ENCODE measurements at regions not wholly inside any gene's neighbourhood (a gene's known extent, or its start where the extent isn't known, plus 50 kb on each side); places are given as distances from the start of the nearest gene placed in this dataset.

GRCh38 chr9:103377667-103378066, 382.5 kb downstream of the CYLC2 start:
- no peak overlapping the region for H3K4me3 ChIP-seq (ENCODE audit: low read depth in 2 of 2, low read length in 2 of 2)
- DNase-seq (ENCODE audit: low read depth, low spot score) = no peak
- in situ Hi-C loops (cut with HindIII; ENCODE audit: low pct_unique_long_range_greater_than_20kb, low sequenced_read_pairs) = no loop called here
- no peak overlapping the region for H3K27ac ChIP-seq (ENCODE audit: low read length)
- intact Hi-C loops (cut with micrococcal nuclease; ENCODE audit: unreplicated experiment) = no loop called here
- ChIA-PET POLR2A (no interaction called here), CTCF (no interaction called here)
- ATAC-seq = no peak
- no peaks in the 10 kb centered on the region for H3K4me1 ChIP-seq (ENCODE audit: control insufficient read depth, insufficient read depth, low read length)
- H3K27me3 ChIP-seq (ENCODE audit: control insufficient read depth, insufficient read depth, low read length) = no peaks in the 10 kb centered on the region
- BruUV-seq (replicated peaks) = no TSS peak
- TF ChIP-seq SIN3A (IDR thresholded peaks at IDR 0.05; ENCODE audit: borderline replicate concordance, insufficient read depth, low read depth, low read length) = no peak
- TF ChIP-seq TCF7L2 (IDR thresholded peaks at IDR 0.05; ENCODE audit: low read depth, low read length) = no peak
- TF ChIP-seq POLR2AphosphoS5 (IDR thresholded peaks at IDR 0.05; ENCODE audit: low read depth, low read length) = no peak
- TF ChIP-seq REST (IDR thresholded peaks at IDR 0.05; ENCODE audit: insufficient read depth in 1 of 2, low read depth in 2 of 2, low read length in 1 of 2) = no peak
- no peak for TF ChIP-seq CTCF (IDR thresholded peaks at IDR 0.05)
- no peaks in the 10 kb centered on the region for H3K9me3 ChIP-seq (ENCODE audit: control insufficient read depth, insufficient read depth, low read depth, low read length)
- no peaks in the 10 kb centered on the region for H3K36me3 ChIP-seq (ENCODE audit: control insufficient read depth, insufficient read depth, low read length)

DNA sequence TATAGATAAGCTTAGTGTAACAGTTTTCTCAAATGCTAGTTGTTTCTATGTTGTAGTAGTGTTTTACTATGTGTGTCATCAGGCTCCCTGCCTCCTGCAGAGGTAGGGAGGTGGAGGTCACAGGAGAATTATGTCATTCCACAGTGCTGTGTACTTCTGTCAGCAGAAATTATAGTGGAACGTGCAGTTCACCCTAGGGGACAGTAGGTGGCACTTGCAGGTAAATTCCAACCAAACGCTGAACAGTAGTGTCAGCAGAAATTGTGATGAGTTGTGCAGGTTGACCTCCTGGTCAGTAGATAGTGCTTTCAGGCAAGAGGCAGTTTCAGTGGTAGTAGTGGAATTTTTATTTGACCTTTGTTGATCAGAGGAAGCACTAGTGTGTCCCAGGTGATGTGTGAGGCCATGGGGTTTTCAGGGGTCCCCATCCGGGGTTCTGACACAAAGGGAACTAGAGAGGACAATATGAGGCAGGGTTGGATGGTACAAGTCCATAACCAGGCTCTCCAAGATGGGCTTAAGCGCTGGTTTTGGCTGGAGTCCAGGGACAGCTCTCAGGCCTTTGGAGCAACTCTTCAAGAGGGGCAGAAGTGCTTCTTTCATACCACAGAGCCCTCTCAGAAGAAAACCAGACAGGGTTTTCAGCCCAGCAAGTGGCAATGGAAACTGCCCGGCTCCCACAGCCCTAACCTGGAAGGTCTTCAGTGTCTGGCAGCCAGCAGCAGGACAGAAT, 402.9 kb downstream of the CYLC2 start:
- Histone ChIP-seq H3K27ac (ENCODE audit: low read length) (no peak overlapping the region), H3K4me1 (ENCODE audit: control insufficient read depth, insufficient read depth, low read length) (no peaks in the 10 kb centered on the region), H3K9me3 (ENCODE audit: control insufficient read depth, insufficient read depth, low read depth, low read length) (no peaks in the 10 kb centered on the region), H3K36me3 (ENCODE audit: control insufficient read depth, insufficient read depth, low read length) (no peaks in the 10 kb centered on the region), H3K27me3 (ENCODE audit: control insufficient read depth, insufficient read depth, low read length) (no peaks in the 10 kb centered on the region), H3K4me3 (ENCODE audit: low read depth in 2 of 2, low read length in 2 of 2) (no peak overlapping the region)
- POLR2A ChIA-PET = no interaction called here
- peak; percentile 10 for DNase-seq (ENCODE audit: low read depth, low spot score)
- BruUV-seq (replicated peaks) = no TSS peak
- no peak for TF ChIP-seq SIN3A (IDR thresholded peaks at IDR 0.05; ENCODE audit: borderline replicate concordance, insufficient read depth, low read depth, low read length)
- peak; percentile 56 for TF ChIP-seq CTCF (IDR thresholded peaks at IDR 0.05)
- ATAC-seq = no peak
- CTCF ChIA-PET = no interaction called here
- in situ Hi-C loops (cut with HindIII; ENCODE audit: low pct_unique_long_range_greater_than_20kb, low sequenced_read_pairs) = no loop called here
- intact Hi-C loops (cut with micrococcal nuclease; ENCODE audit: unreplicated experiment) = no loop called here
